ENCODE measurements at regions not wholly inside any gene's neighbourhood (a gene's known extent, or its start where the extent isn't known, plus 50 kb on each side); places are given as distances from the start of the nearest gene placed in this dataset.

GRCh38 chr2:62302631-62303435 is 106.9 kb downstream of the B3GNT2 start:
- DNase-seq (ENCODE audit: low read depth) = no peak

- no peak for DNase-seq (ENCODE audit: low read depth)
These were observed 105.0 kb downstream of the B3GNT2 start for GRCh38 chr2:62300925-62301324.

DNA sequence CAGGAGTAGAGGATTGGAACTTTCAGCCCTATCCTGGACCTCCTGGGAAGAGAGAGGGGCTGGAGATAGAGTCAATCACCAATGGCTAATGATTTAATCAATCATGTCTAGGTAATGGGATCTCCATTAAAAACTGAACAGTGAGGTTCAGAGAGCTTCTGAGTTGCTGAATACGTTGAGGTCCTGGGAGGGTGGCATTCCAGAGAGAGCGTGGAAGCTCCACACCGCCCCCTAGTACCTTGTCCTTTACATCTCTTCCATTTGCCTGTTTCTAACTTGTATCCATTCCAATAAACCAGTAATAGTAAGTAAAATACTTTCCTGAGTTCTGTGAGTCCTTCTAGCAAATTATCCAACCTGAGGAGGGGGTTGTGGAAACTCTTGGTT is 101.7 kb downstream of the B3GNT2 start:
- DNase-seq (ENCODE audit: low read depth) = no peak

DNA sequence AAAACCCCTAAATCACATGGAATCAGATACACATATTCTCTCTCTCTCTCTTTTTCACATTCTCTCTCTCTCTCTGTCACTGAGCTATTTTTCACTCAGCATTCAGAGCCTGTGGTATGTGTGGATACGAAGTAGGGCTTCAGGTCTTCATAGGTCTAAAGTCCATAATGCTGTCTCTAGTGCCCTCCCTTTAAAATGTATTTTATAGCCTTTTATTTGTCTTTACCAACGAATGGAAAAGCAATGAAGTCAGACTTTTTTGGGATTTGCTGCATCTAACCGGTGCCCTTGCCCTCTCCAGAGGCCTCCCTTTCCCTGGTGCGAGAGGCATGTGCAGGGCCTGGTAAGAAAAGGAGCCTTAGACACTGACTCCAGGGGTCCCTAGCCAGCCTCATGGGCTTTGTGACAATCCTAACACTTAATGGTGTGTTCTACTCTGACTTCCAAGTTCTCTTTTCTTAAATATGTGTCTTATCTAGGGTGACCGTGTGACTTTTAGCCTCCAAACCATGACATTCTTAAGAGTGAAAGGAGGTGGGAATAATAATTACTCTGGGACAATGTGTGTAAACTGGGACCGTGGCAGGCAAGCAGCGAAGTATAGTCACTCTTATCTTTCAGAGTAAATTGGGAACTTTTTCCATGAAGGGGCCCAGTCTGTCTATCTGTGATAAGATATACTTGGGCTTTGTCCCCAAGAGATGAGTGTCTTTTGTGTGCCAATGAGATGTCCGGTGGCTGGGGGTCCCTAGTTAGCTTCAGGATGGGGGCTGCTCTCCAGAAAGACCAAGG is 101.1 kb downstream of the B3GNT2 start:
- DNase-seq (ENCODE audit: low read depth) = no peak

DNA sequence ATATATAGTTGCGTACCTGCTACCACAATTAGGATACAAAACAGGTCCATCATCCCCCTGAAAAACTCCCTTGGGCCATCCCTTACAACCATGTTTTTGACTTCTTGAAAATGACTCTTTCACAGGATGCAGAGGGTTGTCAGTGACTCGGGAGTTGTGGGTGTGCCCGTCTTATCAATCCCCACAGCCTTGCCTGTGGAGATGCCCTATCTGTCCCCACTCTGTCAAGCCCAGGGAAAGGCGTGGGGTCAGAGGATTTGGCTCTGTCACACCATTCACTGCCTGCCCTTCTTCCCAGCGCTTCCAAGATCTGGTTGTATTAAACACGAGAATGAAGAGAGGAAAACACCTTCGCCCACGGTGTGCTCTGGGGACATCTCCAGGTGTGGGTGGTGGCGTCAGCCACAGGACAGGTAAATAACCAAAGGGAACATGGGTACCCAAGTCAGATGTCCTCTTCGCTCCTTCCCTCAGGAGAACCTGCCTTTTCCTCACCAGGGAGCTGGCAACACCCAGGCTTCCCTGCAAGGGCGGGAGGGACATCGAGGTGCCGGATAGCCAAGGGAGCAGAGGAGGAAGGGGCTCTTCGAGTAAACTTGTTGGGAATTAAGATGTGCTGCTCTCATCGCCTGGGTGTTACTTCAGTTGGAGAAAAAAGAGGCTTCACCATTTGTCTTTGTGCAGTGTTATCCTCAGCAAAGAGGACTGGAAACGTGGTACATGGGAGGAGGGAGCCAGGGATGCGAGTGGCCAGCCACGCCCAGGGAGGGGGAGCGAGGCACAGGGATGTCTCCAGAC is 100.3 kb downstream of the B3GNT2 start:
- no peak for DNase-seq (ENCODE audit: low read depth)

- no peak for DNase-seq (ENCODE audit: low read depth)
These were observed 97.8 kb downstream of the B3GNT2 start for GRCh38 chr2:62293490-62294271.

- DNase-seq (ENCODE audit: low read depth) = no peak
These were observed 97.2 kb downstream of the B3GNT2 start for GRCh38 chr2:62293151-62293489.

- DNase-seq (ENCODE audit: low read depth) = no peak
These were observed 96.3 kb downstream of the B3GNT2 start for GRCh38 chr2:62292190-62292589.

- DNase-seq (ENCODE audit: low read depth) = no peak
These were observed 95.7 kb downstream of the B3GNT2 start for GRCh38 chr2:62291517-62292137.

DNA sequence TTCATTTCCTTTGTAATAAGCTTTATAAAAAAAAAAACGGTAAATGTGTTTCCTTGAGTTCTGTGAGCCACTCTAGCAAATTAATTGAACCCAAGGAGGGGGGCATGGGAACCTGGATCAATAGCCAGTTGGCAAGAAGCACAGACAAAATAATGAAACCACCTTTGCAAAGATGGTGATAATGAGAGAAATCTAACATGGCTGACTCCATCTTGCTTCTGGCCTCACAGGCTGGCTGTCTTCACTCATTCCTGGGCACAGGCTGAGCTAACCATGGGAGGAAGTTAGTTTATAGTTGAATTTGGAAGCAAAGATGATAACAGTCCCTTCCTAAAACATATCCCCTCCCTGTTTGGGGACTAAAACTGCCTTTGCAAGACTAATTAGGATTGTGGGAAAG is 95.1 kb downstream of the B3GNT2 start:
- DNase-seq (ENCODE audit: low read depth) = no peak

DNA sequence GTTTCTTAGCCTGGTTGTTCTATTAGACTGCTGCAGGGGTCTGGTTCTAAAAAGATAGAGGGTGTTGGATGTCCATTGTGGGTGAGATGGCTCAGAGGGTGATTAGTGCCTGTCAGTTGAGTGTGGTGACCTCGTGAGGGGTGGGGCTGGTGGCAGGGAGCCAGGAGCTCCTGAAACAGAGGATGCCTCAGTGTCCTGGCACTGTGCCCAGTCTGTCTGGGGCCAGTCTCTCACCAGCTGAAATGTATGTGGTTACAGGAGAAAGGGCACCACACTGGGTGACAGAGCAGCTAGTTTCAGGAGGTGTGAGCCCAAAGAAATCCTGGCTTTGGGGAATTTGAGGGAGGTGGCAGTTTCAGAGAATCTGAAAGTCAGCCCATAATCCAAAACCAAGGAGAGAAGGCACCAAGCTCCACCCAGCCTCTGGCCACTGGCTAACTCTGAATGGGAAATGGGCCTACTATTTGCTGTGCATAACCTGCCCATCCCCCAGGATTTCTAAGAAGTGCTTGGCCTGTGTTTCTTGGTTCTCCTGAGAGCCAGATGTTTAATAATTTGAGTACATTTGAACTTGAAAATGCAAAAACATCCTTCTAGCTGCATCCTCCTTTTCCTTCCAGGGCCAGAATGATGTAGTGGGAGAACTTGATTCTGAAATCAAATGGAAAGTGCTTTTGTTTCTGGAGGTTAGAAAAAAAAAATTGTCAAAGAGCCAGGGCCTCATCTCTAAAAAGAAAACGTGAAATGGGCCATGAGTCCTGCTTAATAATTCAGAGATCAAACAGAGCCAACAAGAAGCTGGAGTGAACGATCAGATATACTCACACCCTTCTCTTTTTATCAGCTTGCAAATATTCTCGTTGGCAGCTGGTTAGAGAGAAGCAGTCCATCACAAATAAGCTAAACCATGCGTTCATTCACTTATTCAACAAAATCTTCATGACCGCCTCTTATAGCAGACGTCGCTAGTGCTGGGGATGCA is 92.3 kb downstream of the B3GNT2 start:
- no peak for DNase-seq (ENCODE audit: low read depth)

GRCh38 chr2:62287282-62287681 is 91.4 kb downstream of the B3GNT2 start:
- DNase-seq (ENCODE audit: low read depth) = no peak

GRCh38 chr2:62286089-62286785 is 90.3 kb downstream of the B3GNT2 start:
- no peak for DNase-seq (ENCODE audit: low read depth)

- DNase-seq (ENCODE audit: low read depth) = no peak
These were observed 89.1 kb downstream of the B3GNT2 start for GRCh38 chr2:62284980-62285379.

GRCh38 chr2:62284471-62284870 is 88.6 kb downstream of the B3GNT2 start:
- DNase-seq (ENCODE audit: low read depth) = no peak

DNA sequence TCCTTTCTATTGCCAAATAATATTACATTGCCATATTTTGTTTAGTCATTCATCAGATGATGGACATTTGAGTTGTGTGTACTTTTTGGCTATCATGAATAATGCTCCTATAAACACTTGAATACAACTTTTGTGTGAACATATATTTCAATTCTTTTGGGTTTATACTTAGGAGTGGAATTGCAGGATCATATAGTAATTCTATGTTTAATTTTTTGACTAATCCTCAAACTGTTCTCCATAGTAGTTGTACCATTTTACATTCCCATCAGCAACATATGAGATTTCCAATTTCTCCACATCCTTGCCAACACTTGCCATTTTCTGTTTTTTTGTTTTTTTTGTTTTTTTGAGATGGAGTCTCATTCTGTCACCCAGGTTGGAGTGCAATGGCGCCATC is 87.2 kb downstream of the B3GNT2 start:
- DNase-seq (ENCODE audit: low read depth) = no peak

- DNase-seq (ENCODE audit: low read depth) = no peak
These were observed 85.7 kb downstream of the B3GNT2 start for GRCh38 chr2:62281663-62282062.

GRCh38 chr2:62277688-62278087 is 81.8 kb downstream of the B3GNT2 start:
- DNase-seq (ENCODE audit: low read depth) = no peak
